ENCODE measurements at regions not wholly inside any gene's neighbourhood (a gene's known extent, or its start where the extent isn't known, plus 50 kb on each side); places are given as distances from the start of the nearest gene placed in this dataset.

DNA sequence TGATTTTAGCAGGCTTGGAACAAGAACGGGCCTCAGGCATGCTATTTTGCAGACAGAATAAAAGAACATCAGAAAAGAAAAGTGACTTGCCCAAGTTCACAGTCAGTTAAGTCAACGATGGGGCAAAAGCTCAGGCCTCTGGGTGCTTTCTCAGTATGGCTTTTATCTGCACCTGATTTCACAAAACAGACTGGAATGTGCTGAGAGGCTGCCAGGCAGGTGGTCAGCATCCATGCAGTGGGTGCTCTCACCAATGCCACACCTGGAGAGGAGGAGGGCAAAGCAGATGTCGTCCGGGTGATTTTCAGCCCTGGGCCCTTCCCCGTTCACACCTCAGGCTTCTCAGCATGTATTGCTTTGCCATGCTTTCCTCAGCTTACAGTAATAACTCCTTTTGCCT, 854.6 kb downstream of the RNF144A start:
- 80% methylated on average over 2 of the region's 5 CpGs for WGBS (ENCODE audit: insufficient coverage)

DNA sequence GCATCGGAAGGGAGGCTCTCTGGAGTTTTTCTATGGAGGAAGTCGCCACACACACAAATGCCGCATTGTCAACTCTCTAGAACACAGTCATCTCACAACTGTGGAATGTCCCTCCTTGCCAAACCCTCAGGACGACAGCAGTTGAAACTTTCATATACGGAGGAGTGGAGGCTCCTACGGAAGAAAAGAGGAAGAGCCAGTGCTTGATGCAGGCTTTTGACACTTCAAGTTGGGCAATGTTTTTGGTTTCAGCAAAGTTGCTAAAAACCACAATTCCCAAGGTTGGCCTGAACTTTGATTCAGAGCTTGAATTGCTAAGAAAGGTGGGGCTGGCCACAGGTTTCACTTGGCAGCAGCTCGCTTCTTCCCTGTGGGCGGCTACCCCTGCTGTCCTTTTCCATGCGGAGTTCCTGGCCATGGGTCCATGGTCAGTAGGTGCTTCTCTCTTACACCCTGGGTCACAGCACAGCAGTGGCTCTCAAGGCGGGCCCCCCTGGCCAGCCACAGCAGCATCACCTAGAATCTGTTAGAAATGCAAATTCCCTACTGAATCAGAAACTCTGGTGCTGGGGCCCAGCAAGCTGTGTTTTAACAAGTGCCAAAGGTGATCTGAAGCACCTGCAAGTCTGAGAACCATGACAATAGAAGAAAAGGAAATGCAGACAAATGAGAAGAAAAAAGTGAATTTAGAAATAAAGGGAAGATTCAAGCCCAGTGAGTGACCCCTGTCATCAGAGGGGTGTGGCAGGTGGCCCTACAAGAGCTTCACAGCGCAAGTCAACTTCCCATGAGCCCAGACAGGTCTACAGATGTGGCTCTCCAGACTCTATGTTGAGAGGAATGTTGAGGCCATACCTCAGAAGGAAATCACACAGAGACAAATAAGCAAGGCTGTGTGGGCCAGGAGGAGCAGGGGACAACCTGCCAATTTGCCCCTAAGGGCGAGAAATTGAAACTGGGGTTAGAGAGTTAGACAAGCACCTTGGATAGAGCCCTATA, 856.4 kb downstream of the RNF144A start:
- DNase-seq = peak; percentile 30
- Histone ChIP-seq H3K36me3 (ENCODE audit: control insufficient read depth, insufficient read depth, low read length) (no peaks in the 10 kb centered on the region), H3K4me3 (ENCODE audit: low read length) (no peak overlapping the region), H3K9me3 (replicated peaks; ENCODE audit: control insufficient read depth, low read depth, low read length) (no peaks in the 10 kb centered on the region), H3K4me1 (ENCODE audit: control insufficient read depth, insufficient read depth, low read length) (no peaks in the 10 kb centered on the region), H3K27me3 (ENCODE audit: control insufficient read depth, insufficient read depth, low read length) (no peaks in the 10 kb centered on the region), H3K27ac (ENCODE audit: low read length) (no peak overlapping the region)
- WGBS (ENCODE audit: insufficient coverage) = 75% methylated on average over 6 of the region's 12 CpGs

More for the DNA sequence above, 854.6 kb downstream of the RNF144A start:
- Histone ChIP-seq H3K4me1 (ENCODE audit: control insufficient read depth, insufficient read depth, low read length) (no peaks in the 10 kb centered on the region), H3K27ac (ENCODE audit: low read length) (no peak overlapping the region), H3K27me3 (ENCODE audit: control insufficient read depth, insufficient read depth, low read length) (no peaks in the 10 kb centered on the region), H3K36me3 (ENCODE audit: control insufficient read depth, insufficient read depth, low read length) (no peaks in the 10 kb centered on the region), H3K9me3 (replicated peaks; ENCODE audit: control insufficient read depth, low read depth, low read length) (no peaks in the 10 kb centered on the region), H3K4me3 (ENCODE audit: low read length) (no peak overlapping the region)
- no peak for DNase-seq

DNA sequence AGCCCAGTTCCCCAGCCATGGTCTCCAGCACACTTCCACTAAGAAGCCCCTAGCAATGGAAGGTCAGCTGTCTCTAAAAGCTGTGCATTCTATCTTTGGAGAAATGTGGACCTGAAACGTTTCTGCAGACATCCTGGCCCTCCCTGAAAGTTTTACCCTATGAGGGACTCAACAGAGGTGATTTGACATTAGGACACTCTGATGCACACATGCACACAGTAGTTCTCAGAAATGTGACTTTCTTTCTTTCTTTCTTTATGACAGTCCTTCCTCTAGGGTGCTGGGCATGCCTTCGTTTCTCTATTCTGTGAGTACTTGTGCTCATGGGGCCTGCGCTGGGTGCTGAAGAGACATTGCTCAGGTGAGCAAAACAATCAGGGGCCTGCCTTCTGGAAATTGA, 857.3 kb downstream of the RNF144A start:
- H3K9me3 ChIP-seq (replicated peaks; ENCODE audit: control insufficient read depth, low read depth, low read length) = no peaks in the 10 kb centered on the region
- 67% methylated on average over 1 of the region's 3 CpGs for WGBS (ENCODE audit: insufficient coverage)
- no peak overlapping the region for H3K27ac ChIP-seq (ENCODE audit: low read length)
- H3K4me3 ChIP-seq (ENCODE audit: low read length) = no peak overlapping the region
- no peaks in the 10 kb centered on the region for H3K27me3 ChIP-seq (ENCODE audit: control insufficient read depth, insufficient read depth, low read length)
- H3K36me3 ChIP-seq (ENCODE audit: control insufficient read depth, insufficient read depth, low read length) = no peaks in the 10 kb centered on the region
- no peaks in the 10 kb centered on the region for H3K4me1 ChIP-seq (ENCODE audit: control insufficient read depth, insufficient read depth, low read length)
- no peak for DNase-seq

DNA sequence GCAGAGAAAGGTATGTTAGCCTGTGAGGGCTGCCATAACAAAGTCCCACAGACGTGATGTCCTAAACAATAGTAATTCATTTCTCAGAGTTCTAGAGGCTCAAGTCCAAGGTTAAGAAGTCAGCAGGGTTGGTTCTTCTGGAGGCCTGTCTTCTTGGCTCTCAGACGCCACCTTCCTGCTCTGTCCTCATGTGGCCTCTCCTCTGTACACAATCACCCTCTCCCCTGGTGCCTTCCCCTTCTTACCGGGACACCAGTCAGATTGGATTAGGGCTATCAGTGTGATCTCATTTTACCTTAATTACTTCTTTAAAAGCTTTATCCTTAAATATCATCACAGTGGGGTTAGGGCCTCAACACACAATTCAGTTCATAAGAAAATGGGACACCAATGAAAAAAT, 860.5 kb downstream of the RNF144A start:
- H3K4me1 ChIP-seq (ENCODE audit: control insufficient read depth, insufficient read depth, low read length) = no peaks in the 10 kb centered on the region
- no peak overlapping the region for H3K4me3 ChIP-seq (ENCODE audit: low read length)
- H3K9me3 ChIP-seq (replicated peaks; ENCODE audit: control insufficient read depth, low read depth, low read length) = no peaks in the 10 kb centered on the region
- DNase-seq = no peak
- 100% methylated on average over 1 of the region's 3 CpGs for WGBS (ENCODE audit: insufficient coverage)
- no peaks in the 10 kb centered on the region for H3K27me3 ChIP-seq (ENCODE audit: control insufficient read depth, insufficient read depth, low read length)
- no peak overlapping the region for H3K27ac ChIP-seq (ENCODE audit: low read length)
- no peaks in the 10 kb centered on the region for H3K36me3 ChIP-seq (ENCODE audit: control insufficient read depth, insufficient read depth, low read length)

DNA sequence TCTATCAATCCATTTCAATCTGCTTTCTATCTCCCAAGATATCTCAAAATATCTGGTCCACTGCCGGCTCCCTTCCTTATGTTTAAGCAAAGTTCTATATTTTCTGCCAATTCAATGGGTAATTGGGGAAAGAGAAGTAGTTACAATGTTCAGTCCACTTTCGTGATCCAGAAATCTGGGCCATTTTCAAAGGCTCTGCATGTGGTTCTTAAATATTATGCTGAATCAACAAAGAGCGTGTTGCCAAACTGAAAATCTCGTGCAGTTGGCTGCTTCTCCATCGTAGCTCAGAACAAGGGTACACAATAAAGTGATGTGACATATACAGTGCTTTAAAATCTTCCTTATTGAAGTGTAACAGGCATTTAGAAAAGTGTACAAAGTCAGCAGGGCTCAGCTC, 863.1 kb downstream of the RNF144A start:
- H3K4me1 ChIP-seq (ENCODE audit: control insufficient read depth, insufficient read depth, low read length) = no peaks in the 10 kb centered on the region
- no peaks in the 10 kb centered on the region for H3K36me3 ChIP-seq (ENCODE audit: control insufficient read depth, insufficient read depth, low read length)
- no peak overlapping the region for H3K4me3 ChIP-seq (ENCODE audit: low read length)
- DNase-seq = peak; percentile 29
- no peaks in the 10 kb centered on the region for H3K9me3 ChIP-seq (replicated peaks; ENCODE audit: control insufficient read depth, low read depth, low read length)
- H3K27me3 ChIP-seq (ENCODE audit: control insufficient read depth, insufficient read depth, low read length) = no peaks in the 10 kb centered on the region
- no peak overlapping the region for H3K27ac ChIP-seq (ENCODE audit: low read length)
- 50% methylated on average over 1 of the region's 5 CpGs for WGBS (ENCODE audit: insufficient coverage)

DNA sequence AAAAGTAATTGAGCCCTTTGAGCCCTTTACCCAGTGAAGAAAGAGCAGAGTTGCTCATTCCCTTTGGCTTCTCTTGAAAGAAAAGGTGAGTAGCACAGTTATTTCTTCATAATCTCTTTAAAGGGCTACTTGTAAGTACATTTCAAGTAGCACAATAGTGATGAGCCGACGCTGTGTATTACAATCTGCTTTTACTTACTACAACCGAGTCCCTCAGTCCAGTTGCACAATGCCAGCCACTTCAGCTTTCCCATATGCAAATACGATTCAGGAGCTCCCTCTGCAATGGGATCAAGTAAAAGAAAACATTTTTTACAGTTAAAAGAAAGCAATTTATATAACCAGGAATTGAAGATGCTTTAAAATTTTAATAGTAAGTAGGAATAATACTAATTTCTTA, 868.5 kb downstream of the RNF144A start:
- Histone ChIP-seq H3K27ac (ENCODE audit: low read length) (no peak overlapping the region), H3K27me3 (ENCODE audit: control insufficient read depth, insufficient read depth, low read length) (no peaks in the 10 kb centered on the region), H3K9me3 (replicated peaks; ENCODE audit: control insufficient read depth, low read depth, low read length) (no peaks in the 10 kb centered on the region), H3K4me1 (ENCODE audit: control insufficient read depth, insufficient read depth, low read length) (no peaks in the 10 kb centered on the region), H3K36me3 (ENCODE audit: control insufficient read depth, insufficient read depth, low read length) (no peaks in the 10 kb centered on the region), H3K4me3 (ENCODE audit: low read length) (no peak overlapping the region)
- no peak for DNase-seq
- WGBS (ENCODE audit: insufficient coverage) = no CpG with 5 or more reads among the region's 4 CpGs

DNA sequence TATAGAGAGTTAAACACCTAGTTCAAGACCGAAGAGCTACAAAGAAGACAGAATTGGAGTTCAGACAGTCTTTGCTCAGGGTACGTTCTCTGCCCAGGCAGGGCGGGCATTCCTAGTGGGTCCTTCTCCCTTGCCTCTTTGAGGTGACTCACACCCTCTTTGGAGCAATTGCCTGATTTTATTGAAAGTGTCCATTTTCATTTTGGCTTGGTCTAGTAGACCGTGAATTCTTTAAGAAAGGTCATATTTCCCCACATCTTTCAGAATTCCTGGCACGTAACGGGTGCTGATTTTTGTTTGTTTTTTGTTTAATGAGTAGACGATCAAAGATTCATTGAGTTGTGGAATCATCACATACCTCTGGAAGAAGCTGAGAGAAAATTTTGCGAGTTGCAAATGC, 871.5 kb downstream of the RNF144A start:
- no peaks in the 10 kb centered on the region for H3K27me3 ChIP-seq (ENCODE audit: control insufficient read depth, insufficient read depth, low read length)
- whole genome bisulfite sequencing (ENCODE audit: insufficient coverage) = 85% methylated on average over 2 of the region's 8 CpGs
- H3K36me3 ChIP-seq (ENCODE audit: control insufficient read depth, insufficient read depth, low read length) = no peaks in the 10 kb centered on the region
- H3K9me3 ChIP-seq (replicated peaks; ENCODE audit: control insufficient read depth, low read depth, low read length) = no peaks in the 10 kb centered on the region
- no peak overlapping the region for H3K27ac ChIP-seq (ENCODE audit: low read length)
- no peak for DNase-seq
- peaks cover 4% of the 10 kb centered on the region for H3K4me1 ChIP-seq (ENCODE audit: control insufficient read depth, insufficient read depth, low read length)
- no peak overlapping the region for H3K4me3 ChIP-seq (ENCODE audit: low read length)

DNA sequence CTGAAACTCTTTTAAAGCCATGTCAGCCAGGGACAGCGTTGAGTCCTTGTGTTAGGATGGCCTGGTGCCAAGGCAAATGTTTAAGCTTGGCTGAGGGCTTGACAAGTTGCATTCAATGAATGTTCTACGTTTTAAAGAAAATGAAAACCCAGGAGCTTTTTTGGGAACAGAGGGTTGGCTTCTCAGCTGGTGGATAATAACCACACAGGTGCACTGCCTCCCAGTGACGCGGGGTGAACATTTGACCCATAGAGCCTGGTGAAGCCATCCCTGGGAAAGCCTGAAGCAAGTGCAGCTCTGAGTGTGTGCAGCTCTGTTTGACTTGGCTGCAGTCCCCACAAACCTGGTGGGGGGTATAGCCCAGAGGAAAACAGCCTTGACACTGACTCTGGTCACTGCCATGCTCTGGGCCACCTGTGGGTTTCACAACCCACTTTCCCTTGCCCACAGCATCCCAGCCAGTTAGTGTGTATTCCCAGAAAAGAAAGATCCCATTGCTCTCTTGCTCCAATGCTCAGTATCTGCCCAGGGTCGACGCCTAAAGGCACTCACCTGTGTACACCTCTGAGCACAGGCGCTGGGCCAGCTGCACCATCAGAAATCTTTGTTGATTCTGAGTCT, 874.9 kb downstream of the RNF144A start:
- Histone ChIP-seq H3K36me3 (ENCODE audit: control insufficient read depth, insufficient read depth, low read length) (no peaks in the 10 kb centered on the region), H3K27me3 (ENCODE audit: control insufficient read depth, insufficient read depth, low read length) (no peaks in the 10 kb centered on the region), H3K9me3 (replicated peaks; ENCODE audit: control insufficient read depth, low read depth, low read length) (no peaks in the 10 kb centered on the region), H3K4me3 (ENCODE audit: low read length) (no peak overlapping the region), H3K4me1 (ENCODE audit: control insufficient read depth, insufficient read depth, low read length) (peaks cover 4% of the 10 kb centered on the region), H3K27ac (ENCODE audit: low read length) (no peak overlapping the region)
- 46% methylated on average over 3 of the region's 7 CpGs for WGBS (ENCODE audit: insufficient coverage)
- DNase-seq = peak; percentile 52

DNA sequence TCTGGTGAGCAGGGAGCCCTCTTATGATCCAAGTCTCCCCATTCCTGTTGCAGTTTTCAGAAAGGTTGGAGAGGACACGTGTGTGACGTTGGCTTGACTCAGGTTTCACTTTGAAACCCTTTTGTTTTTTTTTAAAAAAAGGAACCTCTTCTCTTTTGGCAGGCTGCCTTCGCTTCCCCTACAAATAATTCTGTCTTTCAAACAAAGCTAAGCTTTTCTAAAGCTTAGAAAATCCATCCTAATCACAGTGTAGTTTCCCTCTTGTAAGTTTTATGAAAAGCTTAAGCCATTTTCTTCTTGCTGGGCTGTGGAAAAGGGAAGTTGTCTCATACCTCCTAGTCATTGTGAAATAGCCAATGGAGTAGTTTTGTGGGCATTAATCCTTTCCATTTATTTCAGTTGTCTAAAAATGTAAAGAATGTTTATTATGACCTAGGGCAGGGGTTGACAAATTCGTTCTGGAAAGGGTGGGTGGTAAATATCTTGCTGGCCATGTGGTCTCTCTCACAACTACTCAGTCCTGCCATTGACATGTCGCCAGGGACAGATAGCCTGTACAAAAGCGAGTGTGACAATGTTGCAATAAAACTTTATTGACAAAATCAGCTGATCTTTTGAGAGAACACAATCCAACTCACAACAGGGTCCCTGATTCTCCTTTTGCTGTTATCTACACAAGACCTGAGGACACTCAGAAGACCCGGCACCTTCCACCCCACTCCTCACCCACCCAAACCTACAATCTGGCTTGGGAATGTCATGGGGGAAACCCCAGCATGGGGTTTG, 878.8 kb downstream of the RNF144A start:
- peak; percentile 35 for DNase-seq
- Histone ChIP-seq H3K36me3 (ENCODE audit: control insufficient read depth, insufficient read depth, low read length) (no peaks in the 10 kb centered on the region), H3K27ac (ENCODE audit: low read length) (no peak overlapping the region), H3K4me1 (ENCODE audit: control insufficient read depth, insufficient read depth, low read length) (peaks cover 4% of the 10 kb centered on the region), H3K4me3 (ENCODE audit: low read length) (no peak overlapping the region), H3K27me3 (ENCODE audit: control insufficient read depth, insufficient read depth, low read length) (no peaks in the 10 kb centered on the region), H3K9me3 (replicated peaks; ENCODE audit: control insufficient read depth, low read depth, low read length) (peaks cover 2% of the 10 kb centered on the region)
- WGBS (ENCODE audit: insufficient coverage) = no CpG with 5 or more reads among the region's 7 CpGs

DNA sequence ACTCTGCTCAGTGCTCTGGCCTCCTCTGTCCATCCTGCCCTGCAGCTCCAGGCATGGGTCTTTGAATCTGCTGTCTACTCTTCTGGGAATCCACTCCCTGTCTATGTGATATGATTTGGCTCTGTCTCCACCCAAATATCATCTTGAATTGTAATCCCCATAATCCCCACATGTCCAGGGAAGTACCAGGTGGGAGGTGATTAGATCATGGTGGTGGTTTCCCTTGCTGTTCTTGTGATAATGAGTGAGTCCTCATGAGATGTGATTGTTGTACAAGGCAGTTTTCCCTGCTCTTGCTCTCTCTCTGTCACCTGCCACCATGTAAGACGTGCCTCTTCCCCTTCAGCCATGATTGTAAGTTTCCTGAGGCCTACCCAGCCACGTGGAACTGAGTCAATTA, 881.8 kb upstream of the ID2 start:
- no peaks in the 10 kb centered on the region for H3K36me3 ChIP-seq (ENCODE audit: control insufficient read depth, insufficient read depth, low read length)
- WGBS (ENCODE audit: insufficient coverage) = no CpG with 5 or more reads among the region's 2 CpGs
- no peak overlapping the region for H3K4me3 ChIP-seq (ENCODE audit: low read length)

More for the DNA sequence above, 881.8 kb upstream of the ID2 start:
- H3K9me3 ChIP-seq (replicated peaks; ENCODE audit: control insufficient read depth, low read depth, low read length) = peaks cover 10% of the 10 kb centered on the region
- H3K27ac ChIP-seq (ENCODE audit: low read length) = no peak overlapping the region
- H3K4me1 ChIP-seq (ENCODE audit: control insufficient read depth, insufficient read depth, low read length) = no peaks in the 10 kb centered on the region
- H3K27me3 ChIP-seq (ENCODE audit: control insufficient read depth, insufficient read depth, low read length) = no peaks in the 10 kb centered on the region
- DNase-seq = no peak

All from muscle of leg (tissue), 3 donors.